GM06990 (cell line): ENCODE measurements at regions not wholly inside any gene's neighbourhood (a gene's known extent, or its start where the extent isn't known, plus 50 kb on each side); places are given as distances from the start of the nearest gene placed in this dataset.

Source experiments
- DNase-seq: peaks from one replicate; pipeline ENCODE4 v3.0.0-alpha.2; 2011; ENCODE audit not compliant: insufficient read length; ENCODE audit errors: extremely low read depth
- H3K27me3 ChIP-seq: replicated peaks from 2 replicates; pipeline ENCODE4 v1.6.0; 2011; ENCODE audit warnings: low read length; ENCODE audit not compliant: control insufficient read depth, insufficient read depth
- H3K36me3 ChIP-seq: 2 replicates; pipeline ENCODE4 v1.5.1; 2011; ENCODE audit warnings: low read length; ENCODE audit not compliant: control insufficient read depth, insufficient read depth
- H3K4me3 ChIP-seq: replicated peaks from 2 replicates; pipeline ENCODE4 v1.5.1; 2011; ENCODE audit warnings: low read depth, mild to moderate bottlenecking, control low read depth, low read length
- TF ChIP-seq, protein P1 (sequence below): IDR thresholded peaks from 2 replicates; pipeline ENCODE4 v1.5.1; 2011; ENCODE audit warnings: low read length, control low read depth, mild to moderate bottlenecking, inconsistent platforms; ENCODE audit not compliant: insufficient read depth, poor library complexity, severe bottlenecking

DNA sequence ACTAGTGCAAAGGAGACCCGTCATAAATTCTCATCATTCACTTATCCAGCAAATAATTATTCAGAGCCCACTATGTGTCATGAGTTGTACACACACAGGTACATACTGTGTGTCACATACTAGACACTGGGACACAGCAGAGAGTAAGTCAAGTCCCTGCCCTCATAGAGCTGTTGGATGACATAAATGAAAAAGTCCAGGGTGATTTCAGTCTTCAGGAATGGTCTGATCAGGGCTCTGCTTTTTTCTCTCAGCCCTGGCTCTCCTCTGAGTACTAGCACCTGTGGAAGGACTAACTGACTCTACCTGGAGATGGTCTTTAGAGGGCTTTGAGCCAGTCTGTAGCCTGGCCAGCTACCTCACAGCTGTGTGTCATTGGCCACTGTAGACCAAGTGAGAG, 198.0 kb upstream of the LEF1 start:
- no peak for DNase-seq
- TF ChIP-seq, protein P1, sequence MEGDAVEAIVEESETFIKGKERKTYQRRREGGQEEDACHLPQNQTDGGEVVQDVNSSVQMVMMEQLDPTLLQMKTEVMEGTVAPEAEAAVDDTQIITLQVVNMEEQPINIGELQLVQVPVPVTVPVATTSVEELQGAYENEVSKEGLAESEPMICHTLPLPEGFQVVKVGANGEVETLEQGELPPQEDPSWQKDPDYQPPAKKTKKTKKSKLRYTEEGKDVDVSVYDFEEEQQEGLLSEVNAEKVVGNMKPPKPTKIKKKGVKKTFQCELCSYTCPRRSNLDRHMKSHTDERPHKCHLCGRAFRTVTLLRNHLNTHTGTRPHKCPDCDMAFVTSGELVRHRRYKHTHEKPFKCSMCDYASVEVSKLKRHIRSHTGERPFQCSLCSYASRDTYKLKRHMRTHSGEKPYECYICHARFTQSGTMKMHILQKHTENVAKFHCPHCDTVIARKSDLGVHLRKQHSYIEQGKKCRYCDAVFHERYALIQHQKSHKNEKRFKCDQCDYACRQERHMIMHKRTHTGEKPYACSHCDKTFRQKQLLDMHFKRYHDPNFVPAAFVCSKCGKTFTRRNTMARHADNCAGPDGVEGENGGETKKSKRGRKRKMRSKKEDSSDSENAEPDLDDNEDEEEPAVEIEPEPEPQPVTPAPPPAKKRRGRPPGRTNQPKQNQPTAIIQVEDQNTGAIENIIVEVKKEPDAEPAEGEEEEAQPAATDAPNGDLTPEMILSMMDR = no peak
- H3K36me3 ChIP-seq = no peaks in the 10 kb centered on the region
- no peaks in the 10 kb centered on the region for H3K27me3 ChIP-seq
- no peak overlapping the region for H3K4me3 ChIP-seq

DNA sequence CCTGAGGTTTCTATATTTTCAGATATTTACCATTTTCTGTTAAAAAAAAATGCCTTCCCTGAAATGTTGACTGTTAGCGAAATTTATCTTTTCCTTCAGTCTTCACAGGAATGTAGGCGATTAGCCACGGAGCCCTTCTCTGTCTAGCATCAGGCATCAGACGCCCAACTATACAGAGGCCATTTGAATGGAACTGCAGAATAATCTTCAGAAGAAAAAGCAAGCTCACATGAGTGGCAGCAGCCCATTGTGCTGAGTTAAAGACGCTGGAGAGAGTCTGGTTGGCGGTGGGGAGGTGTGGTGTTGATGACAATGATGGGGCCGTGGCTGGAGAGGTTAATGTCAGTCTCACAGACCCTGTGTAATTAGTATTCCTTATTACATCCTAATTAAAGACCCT, 196.8 kb upstream of the LEF1 start:
- no peak for DNase-seq
- TF ChIP-seq, protein P1 = no peak
- H3K27me3 ChIP-seq = no peaks in the 10 kb centered on the region
- no peaks in the 10 kb centered on the region for H3K36me3 ChIP-seq
- H3K4me3 ChIP-seq = no peak overlapping the region

DNA sequence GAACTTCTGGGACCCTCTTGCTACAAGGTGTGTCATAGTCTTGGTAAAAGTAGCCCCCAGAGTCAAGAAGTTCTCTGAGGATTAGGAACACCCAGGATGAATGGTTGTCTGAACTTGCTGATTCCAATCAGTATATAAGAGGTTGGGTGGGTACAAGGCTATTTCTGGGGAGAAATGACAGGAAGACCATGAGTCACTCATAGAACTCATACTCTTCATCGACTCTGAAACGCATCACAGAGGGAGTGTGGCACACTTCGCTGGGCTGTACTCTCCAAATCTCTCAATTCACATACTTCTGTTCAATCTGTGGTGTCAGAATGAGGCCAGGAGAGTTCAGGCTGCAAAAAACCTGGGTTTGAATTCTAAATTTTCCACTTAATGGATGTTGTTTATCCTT, 193.2 kb upstream of the LEF1 start:
- no peaks in the 10 kb centered on the region for H3K27me3 ChIP-seq
- no peak for DNase-seq
- no peak overlapping the region for H3K4me3 ChIP-seq
- TF ChIP-seq, protein P1 = no peak
- no peaks in the 10 kb centered on the region for H3K36me3 ChIP-seq

DNA sequence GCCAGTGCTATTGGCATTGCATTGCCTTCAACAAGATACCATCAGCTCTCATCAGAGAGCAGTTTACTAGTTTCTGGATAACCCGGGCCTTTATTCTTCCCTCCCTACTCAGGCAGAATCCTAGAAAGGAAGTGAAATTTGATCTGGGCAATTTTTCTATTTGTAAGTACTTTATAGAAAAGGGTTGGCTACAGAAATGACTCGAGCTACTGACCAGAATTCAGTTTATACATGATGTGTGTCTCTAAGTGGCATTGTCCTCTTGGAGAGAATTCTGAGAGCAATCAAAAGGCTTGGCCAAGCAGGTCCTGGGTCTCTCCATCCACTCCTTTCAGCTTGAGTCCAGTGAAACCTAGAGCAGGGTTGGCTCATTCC, 192.7 kb upstream of the LEF1 start:
- TF ChIP-seq, protein P1 = no peak
- no peak for DNase-seq

DNA sequence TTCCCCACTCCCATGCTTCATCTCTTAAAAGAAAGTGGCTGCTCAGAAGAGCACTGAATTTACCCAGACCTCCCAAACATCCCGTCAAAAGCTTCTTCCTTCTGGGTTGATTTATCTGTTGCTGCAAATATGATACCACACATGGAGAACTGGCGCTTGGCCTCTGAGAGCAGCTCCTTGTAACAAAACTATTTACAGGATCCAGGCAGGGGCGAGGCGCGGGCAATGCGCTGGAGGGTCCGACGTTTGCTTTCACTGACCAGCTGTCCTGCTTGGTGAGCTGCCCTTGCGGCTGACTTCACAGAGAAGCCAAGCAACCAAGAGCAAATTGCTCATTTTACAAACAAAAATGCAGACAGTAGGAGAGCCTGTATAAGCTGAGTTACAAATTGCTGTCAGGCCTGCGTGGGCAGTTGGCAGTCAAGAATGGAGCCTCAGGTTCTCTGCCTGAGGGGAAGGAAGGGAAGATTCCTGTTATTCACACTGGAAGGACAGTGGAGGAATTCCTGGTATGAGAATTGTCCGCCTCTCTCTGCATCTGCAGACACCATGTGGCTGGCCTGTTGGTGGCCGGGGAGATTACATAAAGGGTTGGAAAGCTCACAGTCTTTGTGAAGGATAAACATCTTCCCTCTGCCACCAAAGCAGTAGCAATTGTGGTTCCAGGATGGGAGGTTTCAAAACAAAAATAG, 192.2 kb upstream of the LEF1 start:
- no peak for DNase-seq
- Histone ChIP-seq H3K27me3 (no peaks in the 10 kb centered on the region), H3K4me3 (no peak overlapping the region), H3K36me3 (no peaks in the 10 kb centered on the region)
- TF ChIP-seq, protein P1 = no peak

More for the DNA sequence above, 192.7 kb upstream of the LEF1 start:
- Histone ChIP-seq H3K4me3 (no peak overlapping the region), H3K27me3 (no peaks in the 10 kb centered on the region), H3K36me3 (no peaks in the 10 kb centered on the region)
